ENCODE measurements at regions not wholly inside any gene's neighbourhood (a gene's known extent, or its start where the extent isn't known, plus 50 kb on each side); places are given as distances from the start of the nearest gene placed in this dataset.
"Not testable (repeated sequence)": the region's sequence is repeated elsewhere in the genome, so short reads cannot be mapped to it uniquely, and the experiment has no call there.

DNA sequence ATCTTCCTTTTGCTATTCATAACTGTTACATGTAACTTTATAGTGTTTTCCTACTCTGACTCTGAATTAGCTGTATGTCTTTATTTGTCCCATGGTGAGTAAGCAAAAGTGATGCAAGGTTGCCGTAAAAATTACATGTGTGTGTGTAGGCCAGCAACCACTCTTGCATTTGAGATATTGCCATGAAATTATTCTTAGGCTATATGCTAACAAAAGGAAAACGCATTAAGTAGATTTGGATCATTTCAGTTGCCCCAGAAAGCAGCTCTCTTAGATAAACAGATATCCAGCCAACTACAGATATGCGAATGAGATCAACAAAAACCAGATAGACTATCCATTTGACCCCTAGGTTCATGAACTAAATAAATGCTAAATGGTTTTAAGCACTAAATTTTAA, 73.6 kb downstream of the CYLC2 start:
- no peak for DNase-seq (ENCODE audit: low spot score)

- DNase-seq (ENCODE audit: low spot score), result no peak
Measured at GRCh38 chr9:103078581-103078980, 83.4 kb downstream of the CYLC2 start.

GRCh38 chr9:103082494-103082893, 87.4 kb downstream of the CYLC2 start:
- no peak for DNase-seq (ENCODE audit: low spot score)

- DNase-seq (ENCODE audit: low spot score), result no peak
Measured at GRCh38 chr9:103089357-103089756, 94.2 kb downstream of the CYLC2 start.

DNA sequence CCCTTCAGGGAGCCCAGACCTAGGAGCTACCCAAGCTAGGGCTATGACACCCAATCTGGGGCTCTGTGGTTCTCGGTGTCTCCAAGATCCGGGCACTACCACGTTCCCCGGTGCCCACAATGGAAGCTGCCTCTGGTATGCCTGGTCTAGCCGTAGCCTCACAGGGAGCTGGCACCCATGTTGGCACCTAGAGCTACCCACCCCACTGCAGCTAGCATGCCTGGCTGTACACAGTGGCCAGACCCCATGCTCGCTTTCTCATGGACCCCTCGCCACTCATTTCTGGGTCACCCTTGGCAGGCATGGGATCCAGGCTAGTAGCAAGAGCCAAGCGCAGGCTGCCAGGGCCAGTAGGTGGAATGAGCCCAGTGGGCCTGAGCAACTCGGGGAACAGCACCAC, 109.0 kb downstream of the CYLC2 start:
- no peak for DNase-seq (ENCODE audit: low spot score)

DNA sequence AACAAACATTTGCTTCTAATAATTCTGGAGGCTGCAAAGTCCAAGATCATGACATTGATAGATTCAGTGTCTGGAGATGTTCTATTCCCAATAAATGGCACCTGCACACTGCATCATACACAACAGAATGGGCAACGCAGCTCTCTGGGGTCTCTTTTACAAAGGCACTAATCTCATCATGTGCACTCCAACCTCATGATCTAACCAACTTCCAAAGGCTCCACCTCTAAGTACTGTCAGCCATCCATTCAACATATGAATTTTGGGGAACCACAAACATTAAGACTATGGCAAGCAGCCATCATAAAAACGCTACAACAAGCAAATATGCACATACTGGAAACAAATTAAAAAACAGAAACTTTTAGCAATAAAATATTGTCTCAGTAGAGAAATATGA, 121.1 kb downstream of the CYLC2 start:
- no peak for DNase-seq (ENCODE audit: low spot score)

DNA sequence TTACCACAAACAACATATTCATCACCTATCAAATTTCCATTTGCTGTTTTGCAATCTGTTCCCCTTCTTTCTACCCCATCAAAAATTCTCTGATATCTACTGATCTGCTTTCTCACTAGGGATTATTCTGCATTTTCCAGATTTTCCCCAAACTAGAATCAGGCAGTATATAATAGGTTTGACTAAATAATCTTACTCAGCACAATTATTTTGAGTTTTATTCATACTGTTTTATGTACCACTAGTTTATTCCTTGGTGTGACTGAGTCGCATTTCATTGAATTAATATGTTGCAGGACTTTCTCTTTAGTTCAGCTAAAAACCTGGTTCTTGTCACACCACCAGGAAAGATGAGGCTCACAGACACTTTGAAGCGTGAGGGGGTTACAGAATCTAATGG, 131.4 kb downstream of the CYLC2 start:
- no peak for DNase-seq (ENCODE audit: low spot score)

GRCh38 chr9:103139891-103140290, 144.8 kb downstream of the CYLC2 start:
- DNase-seq (ENCODE audit: low spot score), result no peak

GRCh38 chr9:103152473-103152872, 157.3 kb downstream of the CYLC2 start:
- DNase-seq (ENCODE audit: low spot score), result no peak

GRCh38 chr9:103167530-103167929, 172.4 kb downstream of the CYLC2 start:
- no peak for DNase-seq (ENCODE audit: low spot score)

- DNase-seq (ENCODE audit: low spot score), result no peak
Measured at GRCh38 chr9:103168254-103168653, 173.1 kb downstream of the CYLC2 start.

DNA sequence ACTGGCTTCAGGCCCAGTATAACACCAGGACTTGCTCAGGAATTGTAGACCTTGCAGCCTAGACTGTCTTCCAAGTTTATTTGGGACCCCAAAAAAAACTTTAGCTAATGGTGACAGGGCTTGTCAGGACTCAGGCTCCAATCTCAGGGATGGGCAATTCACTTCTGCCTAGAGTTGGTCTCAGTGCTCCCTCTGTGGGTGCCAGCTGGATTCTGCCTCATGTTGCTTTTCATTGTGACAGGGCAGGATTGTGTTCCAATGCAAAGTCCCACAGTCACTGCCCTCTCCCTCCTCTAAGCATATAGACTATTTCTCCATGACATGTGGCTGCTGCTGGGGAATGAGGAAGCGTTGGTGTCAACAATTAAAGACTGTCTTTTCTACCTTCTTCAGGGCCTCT, 174.7 kb downstream of the CYLC2 start:
- no peak for DNase-seq (ENCODE audit: low spot score)

DNA sequence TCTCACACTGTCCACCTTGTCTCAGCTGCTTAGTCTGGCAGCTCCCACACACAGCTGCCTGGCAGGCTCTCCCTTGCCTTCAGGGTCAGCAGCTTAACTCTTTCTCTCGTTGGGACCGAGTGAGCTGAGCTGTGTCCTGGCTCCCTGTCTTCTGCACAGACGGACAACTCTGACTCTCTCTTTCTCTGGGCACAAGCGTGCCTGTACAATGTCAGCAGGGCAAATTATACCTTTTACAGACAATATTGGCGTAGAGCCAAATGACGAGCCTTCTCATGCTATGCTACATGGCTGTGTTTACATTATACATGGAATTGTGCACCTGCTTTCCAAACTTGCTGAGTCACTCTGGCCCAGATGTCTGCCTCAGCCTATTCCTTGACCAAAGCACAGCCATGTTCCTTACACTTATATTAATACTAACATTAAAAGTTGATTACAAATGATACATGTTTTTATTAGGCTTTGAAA, 188.6 kb downstream of the CYLC2 start:
- DNase-seq (ENCODE audit: low spot score), result no peak

DNA sequence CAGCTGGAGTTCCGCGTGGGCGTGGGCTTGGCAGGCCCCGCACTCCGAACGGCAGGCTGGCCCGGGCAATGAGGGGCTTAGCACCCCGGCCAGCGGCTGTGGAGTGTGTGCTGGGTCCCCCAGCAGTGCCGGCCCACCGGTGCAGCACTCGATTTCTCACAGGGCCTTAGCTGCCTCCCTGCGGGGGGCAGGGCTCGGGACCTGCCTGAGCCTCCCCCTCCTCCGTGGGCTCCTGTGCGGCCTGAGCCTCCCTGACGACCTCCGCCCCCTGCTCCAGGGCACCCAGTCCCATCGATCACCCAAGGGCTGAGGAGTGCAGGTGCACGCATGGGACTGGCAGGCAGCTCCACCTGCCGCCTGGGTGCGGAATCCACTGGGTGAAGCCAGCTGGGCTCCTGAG, 191.8 kb downstream of the CYLC2 start:
- no peak for DNase-seq (ENCODE audit: low spot score)

- no peak for DNase-seq (ENCODE audit: low spot score)
Measured at GRCh38 chr9:103188781-103189350, 193.7 kb downstream of the CYLC2 start.

DNA sequence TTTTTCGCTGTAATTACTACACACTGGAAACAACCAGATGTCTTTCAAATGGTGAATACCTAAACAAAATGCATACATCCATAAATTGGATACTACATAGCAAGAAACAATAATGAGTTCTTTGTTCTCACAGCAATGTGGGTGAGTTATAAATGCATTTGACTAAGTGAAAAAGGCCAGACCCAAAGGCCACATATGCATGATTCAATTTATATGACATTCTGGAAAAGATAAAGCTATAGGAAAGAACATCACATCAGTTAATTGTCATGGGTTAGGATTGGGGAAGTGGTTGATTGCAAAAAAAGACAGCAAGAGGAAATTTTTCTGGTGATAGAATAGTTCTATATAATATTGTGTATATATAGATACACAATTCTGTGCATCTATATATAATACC, 198.9 kb downstream of the CYLC2 start:
- no peak for DNase-seq (ENCODE audit: low spot score)

- DNase-seq (ENCODE audit: low spot score), result no peak
Measured at GRCh38 chr9:103203172-103203571, 208.0 kb downstream of the CYLC2 start.

GRCh38 chr9:103205881-103206585, 210.9 kb downstream of the CYLC2 start:
- DNase-seq (ENCODE audit: low spot score), result not testable (repeated sequence)

DNA sequence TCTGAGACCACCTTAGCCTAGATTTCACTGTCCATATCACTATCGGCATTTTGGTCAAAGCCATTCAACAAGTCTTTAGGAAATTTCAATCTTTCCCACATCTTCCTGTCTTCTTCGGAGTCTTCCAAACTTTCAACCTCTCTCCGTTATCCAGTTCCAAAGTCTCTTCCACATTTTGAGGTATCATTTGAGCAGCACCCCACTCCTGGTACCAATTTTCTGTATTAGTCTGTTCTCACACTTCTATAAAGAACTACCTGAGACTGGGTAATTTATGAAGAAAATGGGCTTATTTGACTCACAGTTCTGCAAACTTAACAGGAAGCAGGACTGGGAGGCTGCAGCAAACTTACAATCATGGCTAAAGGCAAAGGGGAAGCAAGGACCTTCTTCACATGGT, 215.5 kb downstream of the CYLC2 start:
- DNase-seq (ENCODE audit: low spot score), result no peak

GRCh38 chr9:103215197-103215596, 220.1 kb downstream of the CYLC2 start:
- no peak for DNase-seq (ENCODE audit: low spot score)

- DNase-seq (ENCODE audit: low spot score), result no peak
Measured at GRCh38 chr9:103225702-103226646, 230.8 kb downstream of the CYLC2 start.

- no peak for DNase-seq (ENCODE audit: low spot score)
Measured at GRCh38 chr9:103226647-103227013, 231.5 kb downstream of the CYLC2 start.
